Neuronal stem cell (in vitro differentiated cells): ENCODE measurements at regions not wholly inside any gene's neighbourhood (a gene's known extent, or its start where the extent isn't known, plus 50 kb on each side); places are given as distances from the start of the nearest gene placed in this dataset.

Experiments used
- DNase-seq: peaks from one replicate; pipeline ENCODE4 v3.0.0-alpha.2; 2013; ENCODE audit warnings: low spot score
- H2AFZ ChIP-seq: one replicate; pipeline ENCODE4 v1.6.1; 2013; ENCODE audit warnings: mild to moderate bottlenecking, low read length, inconsistent platforms
- H2AK5ac ChIP-seq: 2 replicates; pipeline ENCODE4 v1.6.1; 2013; ENCODE audit warnings: low read depth, mild to moderate bottlenecking, inconsistent platforms, low read length, moderate library complexity, mixed read lengths
- H2BK120ac ChIP-seq: 2 replicates; pipeline ENCODE4 v1.6.1; 2013; ENCODE audit warnings: low read depth, mild to moderate bottlenecking, inconsistent platforms, low read length, moderate library complexity, mixed read lengths
- H2BK12ac ChIP-seq: one replicate; pipeline ENCODE4 v1.6.1; 2013; ENCODE audit warnings: low read length, inconsistent platforms
- H2BK15ac ChIP-seq: 2 replicates; pipeline ENCODE4 v1.6.1; 2013; ENCODE audit warnings: mild to moderate bottlenecking, low read length, inconsistent platforms, mixed read lengths
- H2BK5ac ChIP-seq: one replicate; pipeline ENCODE4 v1.6.1; 2013; ENCODE audit warnings: inconsistent platforms, mild to moderate bottlenecking, low read length, moderate library complexity
- H3K14ac ChIP-seq: one replicate; pipeline ENCODE4 v1.6.1; 2013; ENCODE audit warnings: low read length, inconsistent platforms
- H3K18ac ChIP-seq: 2 replicates; pipeline ENCODE4 v1.6.1; 2013; ENCODE audit warnings: low read length, inconsistent platforms
- H3K23ac ChIP-seq: 2 replicates; pipeline ENCODE4 v1.6.1; 2013; ENCODE audit warnings: low read depth, mild to moderate bottlenecking, mixed read lengths, low read length, inconsistent platforms; ENCODE audit not compliant: poor library complexity
- H3K27ac ChIP-seq: replicated peaks from 3 replicates; pipeline ENCODE4 v1.5.1; 2013; ENCODE audit warnings: low read length, inconsistent platforms
- H3K27me3 ChIP-seq, 3 experiments: 2 replicates each; pipeline ENCODE4 v1.6.1; 2013; ENCODE audit warnings: low read length in 3 of 3, mild to moderate bottlenecking in 2 of 3, inconsistent platforms in 1 of 3, low read depth in 1 of 3, mixed read lengths in 1 of 3, moderate library complexity in 1 of 3; ENCODE audit not compliant: control insufficient read depth in 3 of 3, insufficient read depth in 3 of 3
- H3K36me3 ChIP-seq, 2 donors: replicated peaks in 1 of 2; 2 replicates each; pipeline ENCODE4 v1.6.1; 2013; ENCODE audit warnings: low read length in 2 of 2; ENCODE audit not compliant: control insufficient read depth in 2 of 2, insufficient read depth in 2 of 2
- H3K4ac ChIP-seq: 2 replicates; pipeline ENCODE4 v1.6.1; 2013; ENCODE audit warnings: inconsistent platforms, mild to moderate bottlenecking, low read length, moderate library complexity
- H3K4me1 ChIP-seq, 2 donors: 1 replicate in 1 of 2; 2 replicates in 1 of 2; pipeline ENCODE4 v1.6.1; 2013; ENCODE audit warnings: low read length in 2 of 2, low read depth in 1 of 2; ENCODE audit not compliant: control insufficient read depth in 2 of 2, insufficient read depth in 1 of 2
- H3K4me2 ChIP-seq: one replicate; pipeline ENCODE4 v1.6.1; 2013; ENCODE audit warnings: mild to moderate bottlenecking, low read length, inconsistent platforms; ENCODE audit not compliant: insufficient read depth, poor library complexity, severe bottlenecking
- H3K4me3 ChIP-seq, 2 donors: 2 replicates each; pipeline ENCODE4 v1.5.1; 2013; ENCODE audit warnings: low read length in 2 of 2, mild to moderate bottlenecking in 2 of 2, inconsistent platforms in 1 of 2, moderate library complexity in 1 of 2
- H3K79me1 ChIP-seq: one replicate; pipeline ENCODE4 v1.6.1; 2013; ENCODE audit warnings: low read depth, mild to moderate bottlenecking, inconsistent platforms, low read length, moderate library complexity
- H3K9ac ChIP-seq: one replicate; pipeline ENCODE4 v1.6.1; 2013; ENCODE audit warnings: mild to moderate bottlenecking, low read depth, low read length, inconsistent platforms; ENCODE audit not compliant: poor library complexity
- H3K9me3 ChIP-seq, 2 donors: replicated peaks in 1 of 2; 2 replicates each; pipeline versions ENCODE3 to v1.6.1; 2013; ENCODE audit warnings: low read length in 2 of 2, mild to moderate bottlenecking in 2 of 2, inconsistent platforms in 1 of 2, low read depth in 1 of 2, mixed read lengths in 1 of 2, moderate library complexity in 1 of 2; ENCODE audit not compliant: control insufficient read depth in 2 of 2, insufficient read depth in 1 of 2
- H4K8ac ChIP-seq: one replicate; pipeline ENCODE4 v1.6.1; 2013; ENCODE audit warnings: low read depth, mild to moderate bottlenecking, inconsistent platforms, low read length, moderate library complexity
- H4K91ac ChIP-seq: one replicate; pipeline ENCODE4 v1.6.1; 2013; ENCODE audit warnings: low read length, low read depth, mild to moderate bottlenecking, inconsistent platforms; ENCODE audit not compliant: poor library complexity
- WGBS, 2 donors: extraction: QIAGEN DNeasy Blood & Tissue Kit; methylation state at CpG; one replicate each; pipeline ENCODE4 v1.1.7; 2013; ENCODE audit warnings: missing lambda C conversion rate in 2 of 2, mixed read lengths in 1 of 2; ENCODE audit not compliant: insufficient read length in 2 of 2, insufficient replicate concordance in 1 of 2; ENCODE audit errors: extremely low coverage in 2 of 2; 5-methylcytosine and 5-hydroxymethylcytosine counted together

DNA sequence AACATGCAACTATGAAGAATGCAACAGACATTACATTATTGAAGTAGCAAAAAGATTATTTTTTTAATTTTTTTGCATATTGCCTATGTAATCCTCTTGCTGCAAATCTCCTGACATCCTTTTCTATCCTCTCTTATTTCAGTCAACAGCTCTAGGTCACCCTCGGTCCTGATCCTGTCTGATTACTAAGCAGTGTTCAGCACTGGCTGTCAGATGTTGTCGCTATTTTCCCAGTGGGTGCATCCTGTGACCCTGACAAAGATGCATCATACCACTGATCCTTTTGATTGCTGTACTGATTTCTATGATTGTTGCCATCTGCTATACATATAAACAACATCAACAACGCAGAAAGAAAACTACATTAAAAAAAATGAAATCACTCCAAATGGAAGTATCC is 443.7 kb upstream of the PRR20A start:
- Histone ChIP-seq H3K4me3 (no peak overlapping the region), H3K27ac (no peak overlapping the region), H2AFZ (no peak overlapping the region), H3K4me1 (no peaks in the 10 kb centered on the region), H2BK5ac (no peak overlapping the region), H4K91ac (no peak overlapping the region), H3K23ac (no peak overlapping the region), H3K36me3 (no peaks in the 10 kb centered on the region), H3K27me3 (no peaks in the 10 kb centered on the region), H2AK5ac (no peak overlapping the region), H3K9ac (no peak overlapping the region), H3K4ac (no peak overlapping the region), H3K79me1 (no peaks in the 10 kb centered on the region), H3K14ac (no peak overlapping the region), H4K8ac (no peak overlapping the region), H3K9me3 (no peaks in the 10 kb centered on the region), H2BK15ac (no peak overlapping the region), H3K4me2 (no peak overlapping the region), H3K18ac (no peak overlapping the region), H2BK120ac (no peak overlapping the region), H2BK12ac (no peak overlapping the region)
- no peak for DNase-seq
- no CpG with 5 or more reads among the region's 3 CpGs for WGBS, 2 donors

- WGBS, 2 donors, result no CpG with 5 or more reads among the region's 4 CpGs
- no peak overlapping the region for H2BK5ac ChIP-seq
These were observed 440.4 kb upstream of the PRR20A start for GRCh38 chr13:56700324-56700723.

DNA sequence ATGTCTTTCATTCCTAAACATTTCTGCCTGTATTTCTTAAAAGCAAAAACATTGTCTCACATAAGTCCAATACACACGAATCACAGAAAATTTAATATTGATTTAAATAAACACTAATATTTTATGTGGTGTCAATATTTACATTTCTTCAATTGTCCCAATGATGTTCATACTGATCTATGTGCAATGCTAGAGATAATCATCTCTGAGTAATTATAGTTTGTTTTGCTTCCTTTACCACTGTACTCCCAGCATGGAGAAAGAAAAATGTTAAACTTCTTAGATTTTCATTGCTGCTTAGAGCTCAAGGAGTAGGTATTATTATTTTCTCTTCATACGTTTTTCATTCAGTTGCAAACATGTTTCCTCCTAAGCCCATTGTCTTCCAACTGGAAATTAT is 434.2 kb upstream of the PRR20A start:
- H3K27me3 ChIP-seq, result no peaks in the 10 kb centered on the region
- no peak overlapping the region for H3K4ac ChIP-seq
- H2BK15ac ChIP-seq, result no peak overlapping the region
- DNase-seq, result no peak
- H2BK120ac ChIP-seq, result no peak overlapping the region
- no peak overlapping the region for H4K91ac ChIP-seq
- no peak overlapping the region for H2BK5ac ChIP-seq
- no peak overlapping the region for H4K8ac ChIP-seq
- H3K4me2 ChIP-seq, result no peak overlapping the region
- no peak overlapping the region for H3K18ac ChIP-seq
- H3K4me1 ChIP-seq, result no peaks in the 10 kb centered on the region
- H3K79me1 ChIP-seq, result no peaks in the 10 kb centered on the region
- H2BK12ac ChIP-seq, result no peak overlapping the region
- H3K9ac ChIP-seq, result no peak overlapping the region
- no peak overlapping the region for H3K23ac ChIP-seq
- H2AK5ac ChIP-seq, result no peak overlapping the region
- H3K9me3 ChIP-seq, result no peaks in the 10 kb centered on the region
- WGBS, 2 donors, result no CpG with 5 or more reads among the region's 2 CpGs
- no peak overlapping the region for H3K14ac ChIP-seq
- H3K27ac ChIP-seq, result no peak overlapping the region
- no peaks in the 10 kb centered on the region for H3K36me3 ChIP-seq
- H3K4me3 ChIP-seq, result no peak overlapping the region
- no peak overlapping the region for H2AFZ ChIP-seq

More at GRCh38 chr13:56700324-56700723, 440.4 kb upstream of the PRR20A start:
- H3K79me1 ChIP-seq, result no peaks in the 10 kb centered on the region
- no peaks in the 10 kb centered on the region for H3K27me3 ChIP-seq
- H2BK120ac ChIP-seq, result no peak overlapping the region
- H3K4me2 ChIP-seq, result no peak overlapping the region
- H3K9me3 ChIP-seq, result no peaks in the 10 kb centered on the region
- H3K4me1 ChIP-seq, result no peaks in the 10 kb centered on the region
- no peak for DNase-seq
- H4K91ac ChIP-seq, result no peak overlapping the region
- H3K4ac ChIP-seq, result no peak overlapping the region
- no peak overlapping the region for H2BK15ac ChIP-seq
- H3K18ac ChIP-seq, result no peak overlapping the region
- no peak overlapping the region for H2BK12ac ChIP-seq
- no peak overlapping the region for H3K27ac ChIP-seq
- no peak overlapping the region for H3K4me3 ChIP-seq
- peak overlapping the region; percentile 25 for H2AFZ ChIP-seq
- no peak overlapping the region for H3K9ac ChIP-seq
- no peaks in the 10 kb centered on the region for H3K36me3 ChIP-seq
- H4K8ac ChIP-seq, result no peak overlapping the region
- H3K14ac ChIP-seq, result no peak overlapping the region
- H3K23ac ChIP-seq, result no peak overlapping the region
- H2AK5ac ChIP-seq, result no peak overlapping the region

DNA sequence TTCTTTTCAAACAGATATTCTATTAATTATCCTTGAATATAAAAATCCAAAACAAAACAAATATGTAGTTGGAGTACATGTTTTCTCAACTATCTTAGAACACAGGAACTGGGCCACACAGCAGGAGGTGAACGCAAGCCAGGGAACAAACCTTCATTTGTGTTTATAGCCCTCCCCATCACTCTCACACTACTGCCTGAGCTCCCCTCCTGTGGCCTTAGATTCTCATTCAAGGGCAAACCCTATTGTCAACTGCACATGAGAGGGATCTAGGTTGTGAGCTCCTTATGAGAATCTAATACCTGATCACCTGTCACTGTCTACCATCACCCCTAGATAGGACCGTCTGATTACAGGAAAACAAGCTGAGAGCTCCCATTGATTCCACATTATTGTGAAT is 427.1 kb upstream of the PRR20A start:
- no peak overlapping the region for H3K9ac ChIP-seq
- H3K23ac ChIP-seq, result no peak overlapping the region
- no peak for DNase-seq
- no peak overlapping the region for H2BK15ac ChIP-seq
- H3K27ac ChIP-seq, result no peak overlapping the region
- no CpG with 5 or more reads among the region's 2 CpGs for WGBS, 2 donors
- H3K18ac ChIP-seq, result no peak overlapping the region
- H3K4me3 ChIP-seq, result no peak overlapping the region
- H3K4me1 ChIP-seq, result peaks cover 0 to 1% of the 10 kb centered on the region in 2 donors
- no peak overlapping the region for H3K4me2 ChIP-seq
- H2BK120ac ChIP-seq, result no peak overlapping the region
- no peak overlapping the region for H3K4ac ChIP-seq
- no peak overlapping the region for H3K14ac ChIP-seq
- no peaks in the 10 kb centered on the region for H3K36me3 ChIP-seq
- H2AFZ ChIP-seq, result no peak overlapping the region
- H2BK5ac ChIP-seq, result no peak overlapping the region
- H4K91ac ChIP-seq, result no peak overlapping the region
- no peak overlapping the region for H2BK12ac ChIP-seq
- no peak overlapping the region for H2AK5ac ChIP-seq
- H3K27me3 ChIP-seq, result no peaks in the 10 kb centered on the region
- no peaks in the 10 kb centered on the region for H3K9me3 ChIP-seq
- no peaks in the 10 kb centered on the region for H3K79me1 ChIP-seq
- H4K8ac ChIP-seq, result no peak overlapping the region
